ENCODE measurements at regions not wholly inside any gene's neighbourhood (a gene's known extent, or its start where the extent isn't known, plus 50 kb on each side); places are given as distances from the start of the nearest gene placed in this dataset.

DNA sequence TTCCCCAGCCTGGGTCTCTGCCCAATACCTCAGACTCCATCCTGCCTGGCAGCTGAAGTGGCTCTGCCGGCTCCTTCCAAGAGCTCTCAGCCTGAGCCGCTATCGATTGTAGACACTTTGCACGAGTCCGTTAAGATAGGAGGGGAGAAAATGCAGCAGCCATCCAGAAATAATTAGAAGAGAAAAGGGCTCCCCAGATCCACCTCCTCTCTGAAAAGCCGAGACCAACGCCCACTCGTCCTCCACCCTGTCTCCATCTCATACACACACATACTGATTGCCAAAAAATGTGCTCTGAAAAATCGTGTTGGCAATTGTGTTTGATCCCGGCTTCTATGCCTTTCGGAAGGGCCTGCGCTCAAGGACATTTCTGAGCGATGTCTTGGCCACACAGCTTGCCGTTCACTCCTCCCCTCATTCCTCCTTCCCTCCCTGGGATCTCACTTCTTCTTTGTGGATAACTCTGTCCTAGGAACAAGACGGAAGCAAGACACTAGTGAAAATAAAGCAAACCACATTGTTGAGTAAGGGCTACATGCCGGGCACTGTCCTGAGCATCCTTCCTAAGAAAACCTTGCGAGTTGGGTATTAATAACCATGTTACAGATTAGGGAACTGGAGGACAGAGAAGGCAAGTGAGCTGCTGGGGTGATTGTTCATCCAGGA lies 372.8 kb upstream of the MYT1L start:
- TF ChIP-seq, protein P1, sequence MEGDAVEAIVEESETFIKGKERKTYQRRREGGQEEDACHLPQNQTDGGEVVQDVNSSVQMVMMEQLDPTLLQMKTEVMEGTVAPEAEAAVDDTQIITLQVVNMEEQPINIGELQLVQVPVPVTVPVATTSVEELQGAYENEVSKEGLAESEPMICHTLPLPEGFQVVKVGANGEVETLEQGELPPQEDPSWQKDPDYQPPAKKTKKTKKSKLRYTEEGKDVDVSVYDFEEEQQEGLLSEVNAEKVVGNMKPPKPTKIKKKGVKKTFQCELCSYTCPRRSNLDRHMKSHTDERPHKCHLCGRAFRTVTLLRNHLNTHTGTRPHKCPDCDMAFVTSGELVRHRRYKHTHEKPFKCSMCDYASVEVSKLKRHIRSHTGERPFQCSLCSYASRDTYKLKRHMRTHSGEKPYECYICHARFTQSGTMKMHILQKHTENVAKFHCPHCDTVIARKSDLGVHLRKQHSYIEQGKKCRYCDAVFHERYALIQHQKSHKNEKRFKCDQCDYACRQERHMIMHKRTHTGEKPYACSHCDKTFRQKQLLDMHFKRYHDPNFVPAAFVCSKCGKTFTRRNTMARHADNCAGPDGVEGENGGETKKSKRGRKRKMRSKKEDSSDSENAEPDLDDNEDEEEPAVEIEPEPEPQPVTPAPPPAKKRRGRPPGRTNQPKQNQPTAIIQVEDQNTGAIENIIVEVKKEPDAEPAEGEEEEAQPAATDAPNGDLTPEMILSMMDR (conservative IDR thresholded peaks at IDR 0.05 in 1 of 2, IDR thresholded peaks at IDR 0.05 in 1 of 2; ENCODE audit: low read depth in 1 of 2, low read length in 2 of 2), result no peak
- TF ChIP-seq EZH2 (IDR thresholded peaks at IDR 0.05; ENCODE audit: low read length, missing control alignments), result no peak

Measured in fibroblast of lung (primary cell).